Umbilical cord (tissue), 1 donor: ENCODE measurements at regions not wholly inside any gene's neighbourhood (a gene's known extent, or its start where the extent isn't known, plus 50 kb on each side); places are given as distances from the start of the nearest gene placed in this dataset.
"Not testable (repeated sequence)": the region's sequence is repeated elsewhere in the genome, so short reads cannot be mapped to it uniquely, and the experiment has no call there.

Source experiments
- DNase-seq: peaks from one replicate; pipeline ENCODE4 v3.0.0-alpha.2; 2015; ENCODE audit warnings: low spot score

DNA sequence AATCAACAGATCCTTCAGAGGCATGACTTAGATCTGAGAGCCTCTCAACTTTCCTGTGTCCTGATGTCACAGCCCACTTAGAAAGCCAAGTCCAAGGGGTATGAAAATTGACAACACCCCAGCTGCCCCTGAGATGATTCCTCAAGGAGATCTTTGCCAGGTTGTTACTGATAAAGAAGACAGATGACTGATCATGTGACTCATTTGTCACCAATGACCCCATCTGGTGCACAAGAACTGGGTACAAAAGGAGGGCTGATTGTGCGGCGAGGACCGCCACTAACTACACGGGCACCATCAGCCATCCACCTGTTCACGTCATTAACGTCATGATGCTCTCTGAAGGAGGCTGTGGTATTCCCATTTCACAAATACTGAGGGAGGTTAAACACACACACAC, 583.2 kb upstream of the KLF4 start:
- no peak for DNase-seq

DNA sequence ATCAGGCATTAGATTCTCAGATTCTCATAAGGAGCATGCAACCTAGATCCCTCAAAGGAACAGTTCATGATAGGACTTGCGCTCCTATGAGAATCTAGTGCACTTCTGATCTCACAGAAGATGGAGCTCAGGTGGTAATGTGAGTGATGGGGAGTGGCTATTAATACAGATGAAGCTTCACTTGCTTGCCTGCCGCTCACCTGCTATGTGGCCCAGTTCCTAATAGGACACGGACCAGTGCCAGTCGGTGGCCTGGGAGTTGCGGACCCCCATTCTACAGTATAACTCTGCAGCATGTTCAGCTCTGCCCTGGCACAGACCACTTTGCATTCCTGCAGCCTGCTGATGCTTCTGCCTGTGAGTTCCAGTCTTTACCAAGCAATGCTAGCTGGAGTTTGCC, 581.3 kb upstream of the KLF4 start:
- no peak for DNase-seq

DNA sequence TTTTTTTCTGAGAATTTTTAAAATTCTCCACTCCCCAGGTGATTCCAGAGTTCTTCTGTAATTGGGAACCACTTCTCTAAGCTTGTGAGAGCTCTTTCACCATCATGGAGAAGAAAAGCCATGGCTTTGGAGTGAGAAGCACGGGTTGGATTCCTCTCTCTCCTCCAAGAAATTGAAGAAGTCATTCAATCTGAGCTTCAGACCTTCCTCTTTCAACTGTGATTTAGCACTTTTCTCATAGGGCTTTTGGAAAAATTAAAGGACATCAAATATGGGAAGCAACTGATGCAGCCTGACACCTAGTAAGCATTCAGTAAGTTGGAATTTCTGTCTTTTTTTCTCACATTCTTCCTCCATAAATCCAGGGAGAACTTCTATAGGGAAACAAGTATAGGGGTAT, 580.4 kb upstream of the KLF4 start:
- no peak for DNase-seq

DNA sequence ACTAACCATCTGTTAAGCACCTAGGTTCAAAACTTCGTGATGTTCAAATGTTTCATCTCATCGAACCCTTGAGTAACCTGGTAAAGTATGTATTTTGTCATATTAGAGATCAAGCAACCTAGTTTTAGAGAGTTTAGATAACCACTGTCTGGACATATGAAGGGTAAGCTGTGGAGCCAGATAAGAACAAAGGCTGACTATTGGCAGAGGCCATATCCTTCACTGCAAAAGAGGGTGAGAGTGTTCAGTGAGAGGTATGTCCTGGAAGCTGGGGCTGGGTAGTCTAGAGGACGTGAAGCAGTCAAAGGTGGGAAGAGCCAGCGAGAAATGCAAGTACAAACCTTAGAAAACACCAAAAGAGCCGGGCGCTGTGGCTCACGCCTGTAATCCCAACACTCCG, 573.1 kb upstream of the KLF4 start:
- DNase-seq, result no peak

DNA sequence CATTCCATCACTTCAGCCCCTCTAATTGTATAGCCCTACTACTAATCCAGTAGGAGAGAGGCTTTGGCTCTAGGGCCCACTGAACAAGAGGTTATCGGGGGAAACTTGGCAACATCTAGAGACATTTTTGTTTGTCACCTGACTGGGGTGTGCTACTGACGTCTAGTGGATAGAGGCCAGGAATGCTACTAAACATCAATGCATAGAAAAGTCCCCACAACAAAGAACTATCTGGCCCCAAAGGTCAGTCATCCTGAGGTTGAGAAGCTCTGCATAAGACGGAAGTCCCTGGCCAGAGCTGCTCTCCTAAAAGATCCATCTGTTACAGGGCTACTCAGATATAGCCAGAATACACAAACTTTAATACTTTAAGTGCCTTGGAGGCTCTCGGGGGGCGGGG, 570.6 kb upstream of the KLF4 start:
- no peak for DNase-seq

DNA sequence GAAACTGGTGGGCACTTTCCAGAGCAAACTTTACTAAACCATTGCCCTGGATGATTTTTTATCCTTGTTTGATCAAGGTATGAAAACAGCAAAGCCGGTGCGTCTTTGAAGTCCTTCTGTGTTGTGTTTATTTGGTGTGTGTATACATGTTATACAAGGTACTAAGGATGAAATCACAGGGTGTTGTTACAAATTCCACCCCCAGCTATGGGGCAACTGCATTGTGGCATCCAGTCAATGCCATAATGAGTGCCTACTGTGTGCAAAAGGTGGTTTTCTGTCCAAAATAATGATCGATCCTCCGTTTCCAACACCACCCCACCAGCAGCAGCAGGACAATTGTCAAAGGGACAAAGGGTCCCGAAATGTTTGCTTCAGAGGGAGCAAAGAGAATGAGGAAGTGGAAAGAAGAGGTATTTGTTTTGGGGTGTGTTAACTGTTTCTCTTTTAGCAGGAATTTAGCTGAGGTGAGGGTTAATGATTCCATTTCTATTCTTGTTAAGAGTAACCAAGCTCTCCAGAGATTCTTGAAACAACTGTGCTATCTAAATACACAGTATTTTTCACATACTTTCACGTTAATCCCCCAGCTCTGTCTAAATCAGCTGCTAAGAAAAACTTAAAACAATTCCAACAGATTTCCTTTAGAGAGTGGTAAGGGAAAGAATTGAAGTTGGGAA, 568.7 kb upstream of the KLF4 start:
- DNase-seq, result peak; percentile 69

DNA sequence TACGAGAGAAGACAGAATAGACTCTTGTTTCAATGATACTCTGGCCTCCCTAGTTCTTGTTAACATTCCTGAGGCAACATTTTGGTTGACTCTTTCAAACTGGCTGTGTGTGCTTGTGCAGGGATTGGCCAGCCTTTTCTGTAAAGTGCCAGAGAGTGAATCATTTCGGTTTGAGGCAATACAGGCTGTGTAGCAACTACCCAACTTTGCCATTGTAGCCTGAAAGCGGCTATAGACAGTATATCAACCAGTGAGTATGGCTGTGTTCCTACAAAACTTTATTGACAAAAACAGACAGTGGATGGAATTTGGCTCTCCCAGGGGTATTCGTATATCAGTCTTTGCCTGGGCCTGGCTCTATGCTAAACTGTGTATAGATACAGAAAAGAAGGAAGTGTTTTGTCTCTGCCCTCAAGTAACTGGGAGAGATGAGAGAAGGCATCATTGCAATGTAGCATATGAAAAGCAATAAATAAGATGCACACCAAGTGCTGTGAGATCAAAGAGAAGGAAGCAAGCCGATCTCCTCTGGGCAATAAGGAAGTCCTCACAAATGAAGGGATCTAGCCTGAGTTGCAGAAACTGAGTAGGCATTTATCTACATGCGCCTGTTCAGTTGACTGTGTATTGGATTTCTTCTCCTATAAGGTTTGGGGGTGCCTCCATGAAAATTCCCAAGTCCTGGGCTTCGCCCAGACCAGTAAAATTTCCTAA, 568.0 kb upstream of the KLF4 start:
- peak; percentile 91 for DNase-seq

DNA sequence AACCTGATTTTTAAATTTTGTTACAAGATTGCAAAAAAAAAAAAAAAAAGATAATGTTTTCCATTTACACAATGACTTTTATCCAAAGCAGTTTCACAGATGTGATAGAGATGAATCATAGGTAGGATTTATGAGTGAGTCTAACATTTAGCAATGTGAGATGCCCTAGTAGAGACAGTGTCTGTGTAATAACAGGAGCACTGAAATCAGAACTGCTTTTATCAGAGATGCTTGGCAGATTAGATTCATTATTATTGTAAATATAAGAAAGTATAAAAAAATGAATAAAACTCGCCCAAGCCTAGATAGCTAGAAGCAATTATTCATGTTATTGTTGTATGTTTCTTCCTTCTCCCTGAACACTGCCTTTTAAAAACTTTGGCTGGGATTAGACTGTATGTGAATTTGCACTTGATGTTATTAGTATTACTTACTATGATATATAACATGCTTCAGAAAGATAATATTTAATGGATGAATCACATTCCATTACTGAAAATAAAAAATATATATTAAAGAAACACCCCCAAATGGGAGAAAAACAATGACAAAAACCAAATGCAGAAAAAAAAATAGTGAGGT, 567.3 kb upstream of the KLF4 start:
- peak; percentile 90 for DNase-seq

DNA sequence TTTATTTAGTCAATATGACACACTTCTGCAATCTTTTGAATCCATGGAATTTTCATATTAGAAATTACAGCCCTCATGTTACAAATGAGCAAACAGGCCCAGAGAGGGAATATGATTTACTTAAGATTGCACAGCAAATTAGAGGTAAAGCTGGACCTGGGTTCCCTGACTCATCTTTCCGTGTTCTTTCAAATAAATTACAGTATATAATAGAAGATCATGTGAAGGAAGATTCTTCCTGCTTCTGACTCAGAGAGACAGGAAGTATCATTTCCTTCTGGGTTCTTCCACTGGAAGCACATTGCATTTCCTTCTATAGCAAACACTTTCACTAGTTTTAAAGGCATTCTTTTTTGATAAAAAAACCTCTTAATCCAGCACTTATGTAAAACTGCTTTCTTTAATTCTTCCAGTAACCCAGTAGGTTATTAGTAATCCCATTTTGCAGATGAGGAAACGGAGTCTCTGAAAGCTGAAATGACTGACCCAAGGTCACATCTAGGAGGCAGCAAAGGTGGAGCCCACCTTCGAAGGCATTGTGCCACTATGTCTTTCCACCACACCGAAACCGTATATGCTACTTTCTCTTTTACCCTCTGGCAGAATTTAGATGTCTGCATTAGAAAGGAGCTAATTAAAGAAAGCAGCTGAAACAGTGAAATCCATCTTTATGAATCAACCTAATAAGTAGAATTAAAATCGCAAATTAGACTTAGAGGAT, 566.7 kb upstream of the KLF4 start:
- DNase-seq, result no peak

DNA sequence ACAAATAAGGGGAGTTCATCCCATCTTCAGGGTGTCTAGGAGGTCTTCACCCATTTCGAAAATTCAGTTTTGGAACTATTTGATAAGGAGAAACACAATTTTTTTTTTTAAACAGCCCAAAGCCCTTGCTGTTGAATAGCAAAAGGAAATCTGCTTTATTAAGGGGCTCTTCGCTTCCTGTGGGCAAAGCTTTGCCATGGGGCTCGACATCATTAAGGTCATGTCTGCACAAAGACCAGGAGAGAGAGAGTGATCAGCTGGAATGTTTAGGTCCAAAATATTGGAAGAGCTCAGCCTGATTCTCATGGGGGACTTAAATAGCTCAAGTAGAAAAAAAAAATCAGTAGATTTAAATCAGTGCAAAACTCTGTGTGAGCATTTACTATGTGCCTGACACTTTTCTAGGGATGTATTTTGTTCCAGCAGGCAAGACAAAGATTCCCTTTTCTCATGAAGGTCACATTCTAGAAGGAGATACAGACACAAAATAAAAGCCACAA, 564.6 kb upstream of the KLF4 start:
- peak; percentile 60 for DNase-seq

DNA sequence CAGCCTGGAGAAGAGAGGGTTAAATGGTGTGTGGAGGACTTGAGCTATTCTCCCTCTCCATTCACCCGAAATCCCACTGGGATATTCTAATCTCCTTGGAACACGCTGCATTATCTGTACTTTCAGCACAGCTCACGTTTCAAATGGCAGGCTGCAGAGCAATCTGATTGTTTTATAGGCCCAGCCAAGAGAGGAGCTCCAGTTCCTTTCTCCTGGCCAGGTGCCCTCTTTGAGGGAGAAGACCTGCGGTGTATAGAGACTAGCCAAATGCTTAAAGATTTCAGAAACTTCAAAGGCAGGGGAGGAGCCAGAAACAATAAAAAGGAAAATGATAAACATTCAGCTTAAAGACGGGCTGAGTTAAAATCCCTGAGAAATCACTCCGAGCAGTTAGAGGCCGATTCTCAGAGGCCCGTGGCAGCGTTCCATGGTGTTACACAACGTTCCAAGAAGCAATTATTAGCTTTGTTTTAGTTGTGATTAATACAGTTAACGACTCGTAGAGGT, 564.0 kb upstream of the KLF4 start:
- peak; percentile 99 for DNase-seq

DNA sequence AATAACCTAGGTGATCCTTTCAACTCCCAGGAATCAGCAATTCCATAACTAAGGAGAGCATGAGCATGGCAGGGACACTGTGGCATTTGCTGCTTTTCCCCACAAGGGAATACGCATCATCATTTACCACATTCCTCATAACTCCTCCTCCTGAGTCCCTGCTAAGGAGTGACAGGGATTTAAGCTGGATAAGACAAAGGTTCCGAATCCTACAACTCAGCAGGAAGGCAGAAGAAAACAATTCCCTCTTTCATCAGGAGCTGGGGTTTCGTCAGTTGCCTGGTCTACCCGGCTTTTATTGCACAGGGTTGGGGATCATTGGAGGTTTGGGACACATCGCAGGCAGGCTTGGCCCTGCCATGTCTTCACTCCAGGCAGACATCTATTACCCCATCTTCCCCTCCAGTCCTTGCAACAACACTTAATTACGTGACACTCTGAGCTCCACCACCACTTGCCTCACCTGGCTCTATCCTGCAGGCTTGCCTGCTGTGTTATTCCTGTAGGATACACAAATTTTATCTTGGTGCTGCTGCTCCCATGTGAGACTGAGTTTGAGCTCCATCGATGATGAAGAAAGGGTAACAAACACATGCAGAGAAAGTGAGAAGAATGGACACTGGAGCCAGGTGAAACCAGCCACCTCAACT, 563.0 kb upstream of the KLF4 start:
- DNase-seq, result no peak

DNA sequence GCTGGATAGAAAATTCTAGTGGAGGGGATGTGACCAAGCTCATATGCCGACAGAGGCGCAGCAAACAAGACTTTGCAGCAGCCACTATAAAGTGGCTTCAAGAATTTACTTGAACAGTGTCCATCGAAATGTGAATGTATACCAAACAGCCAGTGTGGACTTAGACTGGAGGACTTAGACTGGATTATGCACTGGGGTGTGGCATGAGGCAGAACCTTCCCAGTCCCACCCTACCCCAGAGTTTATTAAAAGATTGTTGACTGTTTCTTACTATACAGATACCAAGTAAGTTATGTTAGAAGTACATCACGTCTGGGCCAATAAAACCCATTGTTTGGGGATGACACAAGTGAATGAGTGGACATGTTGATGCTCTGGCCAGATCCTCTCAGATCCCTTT, 561.3 kb upstream of the KLF4 start:
- DNase-seq, result no peak

DNA sequence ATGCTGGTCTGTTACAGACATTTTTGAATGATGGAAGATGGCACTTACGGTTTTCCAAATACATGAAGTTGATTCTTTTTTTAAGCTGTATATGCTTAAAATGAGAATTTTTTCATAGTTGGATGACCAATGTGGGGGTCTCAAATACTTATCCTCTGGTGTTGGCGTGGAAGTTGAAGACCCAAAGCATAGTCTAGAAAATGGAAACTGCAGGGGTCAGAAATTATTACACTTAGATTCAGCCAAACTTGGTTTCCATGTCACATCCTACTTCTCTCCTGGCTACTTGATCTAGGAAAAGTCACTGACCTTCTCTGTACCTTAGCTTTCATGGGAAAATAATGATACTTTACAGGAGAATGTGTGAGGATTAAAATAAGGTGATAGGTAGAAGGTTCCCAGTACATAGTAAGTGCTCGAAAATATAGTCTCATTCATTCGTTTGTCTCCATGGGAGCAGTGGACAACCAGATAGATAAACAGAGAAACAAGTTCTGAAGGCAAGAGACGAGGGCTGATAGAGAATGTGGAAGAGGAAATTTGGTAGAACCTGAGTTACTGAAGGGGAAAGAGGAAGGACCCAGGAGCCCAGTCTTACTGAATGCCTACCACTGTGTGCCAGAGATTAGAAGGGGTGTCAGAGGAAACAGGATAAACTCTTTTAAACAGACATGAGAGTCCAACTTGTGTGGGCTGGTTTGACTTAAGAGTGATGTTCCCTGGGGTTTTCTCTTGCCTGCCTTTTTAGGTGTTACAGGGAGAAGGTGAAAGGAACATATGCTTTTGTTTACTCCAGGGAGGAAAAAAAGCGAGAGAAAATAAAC, 560.3 kb upstream of the KLF4 start:
- no peak for DNase-seq

DNA sequence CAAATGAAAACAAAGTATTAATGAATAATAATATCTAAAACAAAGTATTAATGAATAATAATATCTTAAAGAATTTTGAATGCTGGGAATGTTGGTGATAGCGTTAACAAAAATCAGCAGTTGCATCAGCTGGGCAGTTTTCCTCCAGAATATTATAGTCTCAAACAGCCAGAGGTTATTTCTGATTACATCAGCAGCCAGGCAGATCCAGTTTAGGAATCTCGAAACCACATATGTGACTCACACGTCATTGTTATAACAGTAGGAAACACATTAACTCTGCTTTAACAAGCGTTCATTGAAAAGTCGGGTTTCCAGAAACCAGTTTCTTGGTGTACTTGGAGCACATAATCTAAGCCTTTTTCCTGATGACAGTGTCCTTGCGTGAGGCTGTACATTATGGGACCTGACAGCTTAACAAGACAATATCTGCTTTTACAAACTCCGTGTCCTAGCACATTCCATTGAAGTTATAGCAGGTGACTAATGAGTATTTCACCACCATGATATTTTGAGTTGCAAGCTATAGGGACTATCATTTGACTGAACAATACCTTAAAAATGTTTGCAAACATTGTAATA, 559.5 kb upstream of the KLF4 start:
- peak; percentile 91 for DNase-seq

DNA sequence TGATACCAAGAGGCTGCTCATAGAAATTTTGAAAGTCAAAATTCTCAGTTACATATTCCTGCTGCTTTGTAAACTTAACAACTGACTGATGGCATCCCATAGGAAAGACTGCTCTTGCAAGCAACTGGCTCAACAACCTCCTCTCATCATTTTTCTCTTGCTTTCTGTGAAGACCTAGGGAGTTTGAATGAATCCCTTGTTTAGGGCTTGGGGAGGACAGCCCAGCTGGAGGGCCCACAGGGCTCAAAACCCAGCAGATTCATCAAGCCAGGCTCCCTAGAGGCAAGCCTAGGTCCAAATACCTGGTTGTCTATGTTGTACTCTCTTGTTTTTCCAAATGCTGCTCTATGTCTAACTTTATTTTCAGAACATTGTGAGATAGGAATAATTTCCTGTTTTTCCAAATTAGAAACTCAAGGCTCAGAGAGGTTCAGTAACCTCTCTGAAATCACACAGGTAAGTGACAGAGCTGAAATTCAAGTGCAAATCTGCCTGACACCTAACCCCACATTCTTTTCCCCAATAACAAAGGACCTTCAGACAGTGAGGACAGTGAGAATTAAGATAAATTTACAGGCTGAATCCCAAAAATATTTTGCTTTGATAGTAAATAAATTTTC, 558.9 kb upstream of the KLF4 start:
- DNase-seq, result no peak

DNA sequence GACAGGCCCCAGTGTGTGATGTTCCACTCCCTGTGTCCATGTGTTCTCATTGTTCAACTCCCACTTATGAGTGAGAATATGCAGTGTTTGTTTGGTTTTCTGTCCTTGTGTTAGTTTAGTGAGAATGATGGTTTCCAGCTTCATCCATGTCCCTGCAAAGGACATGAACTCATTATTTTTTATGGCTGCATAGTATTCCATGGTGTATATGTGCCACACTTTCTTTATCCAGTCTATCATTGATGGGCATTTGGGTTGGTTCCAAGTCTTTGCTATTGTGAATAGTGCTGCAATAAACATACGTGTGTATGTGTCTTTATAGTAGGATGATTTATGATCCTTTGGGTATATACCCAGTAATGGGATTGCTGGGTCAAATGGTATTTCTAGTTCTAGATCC, 558.2 kb upstream of the KLF4 start:
- not testable (repeated sequence) for DNase-seq

DNA sequence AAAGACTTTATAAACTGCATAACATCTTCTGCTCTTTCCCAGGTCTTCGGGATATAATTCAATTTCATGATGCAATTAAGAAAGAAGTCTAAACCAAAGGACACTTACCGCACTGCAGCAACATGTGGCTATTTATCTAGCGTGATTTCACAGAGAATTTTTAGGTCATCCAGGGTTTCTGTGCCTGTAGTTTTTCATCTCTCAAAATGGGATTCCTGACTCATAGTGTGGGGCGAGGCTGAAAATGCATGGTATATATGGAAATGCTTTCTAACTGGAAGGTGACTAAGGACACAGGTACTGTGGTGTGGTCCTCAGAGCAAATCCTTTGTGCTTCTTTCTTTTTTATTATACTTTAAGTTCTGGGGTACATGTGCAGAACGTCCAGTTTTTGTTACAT, 557.7 kb upstream of the KLF4 start:
- peak; percentile 85 for DNase-seq

DNA sequence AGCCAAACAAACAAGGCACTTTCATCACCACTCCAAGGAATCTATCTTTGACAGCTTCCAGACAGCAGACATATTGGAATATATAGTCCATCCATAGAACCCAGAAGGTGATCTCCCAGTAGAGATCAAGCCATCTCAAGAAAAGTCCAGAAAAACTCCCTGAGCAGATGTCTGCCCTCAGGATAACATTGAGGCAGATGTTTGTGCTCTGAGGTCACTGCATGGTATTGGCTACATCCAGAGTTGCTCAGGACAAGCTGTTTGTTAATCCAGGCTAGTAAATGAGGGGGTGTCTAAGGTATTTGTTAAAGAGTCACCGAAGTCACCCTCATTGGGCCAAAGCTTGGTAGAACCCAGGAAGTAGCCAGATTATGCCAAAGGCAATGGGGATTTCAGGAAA, 556.3 kb upstream of the KLF4 start:
- no peak for DNase-seq

DNA sequence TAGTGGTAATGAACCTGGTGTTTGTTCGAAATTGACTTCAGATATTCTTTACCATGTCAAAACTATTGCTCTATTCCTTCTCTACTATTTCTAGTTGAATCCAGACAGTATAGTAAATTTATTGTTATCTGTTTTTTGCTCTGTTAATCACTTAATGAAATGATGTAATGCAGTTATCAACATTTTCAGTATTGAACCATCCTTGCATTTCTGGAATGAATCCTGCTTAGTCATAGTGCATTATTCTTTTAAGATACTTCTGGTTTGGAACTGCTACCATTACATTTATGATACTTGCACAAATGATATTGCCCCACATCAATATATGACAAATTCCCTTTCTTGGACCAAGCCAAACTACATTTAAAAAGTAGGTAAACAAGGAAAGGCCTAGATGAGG, 554.0 kb upstream of the KLF4 start:
- no peak for DNase-seq
